ENCODE measurements at regions not wholly inside any gene's neighbourhood (a gene's known extent, or its start where the extent isn't known, plus 50 kb on each side); places are given as distances from the start of the nearest gene placed in this dataset.

- no peak for TF ChIP-seq CTCF (IDR thresholded peaks at IDR 0.05; ENCODE audit: control insufficient read depth, insufficient read depth, low read depth, low read length, missing control alignments)
- H3K4me3 ChIP-seq (ENCODE audit: control insufficient read depth, low read depth, low read length) = no peak overlapping the region
- no peak for DNase-seq (ENCODE audit: low read depth)
Observed at GRCh38 chr19:32197896-32198882, 147.2 kb upstream of the ZNF507 start.

- no peak for DNase-seq (ENCODE audit: low read depth)
- H3K4me3 ChIP-seq (ENCODE audit: control insufficient read depth, low read depth, low read length) = no peak overlapping the region
- no peak for TF ChIP-seq CTCF (IDR thresholded peaks at IDR 0.05; ENCODE audit: control insufficient read depth, insufficient read depth, low read depth, low read length, missing control alignments)
Observed at GRCh38 chr19:32199501-32200040, 145.8 kb upstream of the ZNF507 start.

- H3K4me3 ChIP-seq (ENCODE audit: control insufficient read depth, low read depth, low read length) = no peak overlapping the region
- no peak for TF ChIP-seq CTCF (IDR thresholded peaks at IDR 0.05; ENCODE audit: control insufficient read depth, insufficient read depth, low read depth, low read length, missing control alignments)
- no peak for DNase-seq (ENCODE audit: low read depth)
Observed at GRCh38 chr19:32200312-32201038, 144.9 kb upstream of the ZNF507 start.

- H3K4me3 ChIP-seq (ENCODE audit: control insufficient read depth, low read depth, low read length) = no peak overlapping the region
- no peak for DNase-seq (ENCODE audit: low read depth)
- TF ChIP-seq CTCF (IDR thresholded peaks at IDR 0.05; ENCODE audit: control insufficient read depth, insufficient read depth, low read depth, low read length, missing control alignments) = no peak
Observed at GRCh38 chr19:32201211-32201610, 144.2 kb upstream of the ZNF507 start.

- no peak overlapping the region for H3K4me3 ChIP-seq (ENCODE audit: control insufficient read depth, low read depth, low read length)
- no peak for DNase-seq (ENCODE audit: low read depth)
- no peak for TF ChIP-seq CTCF (IDR thresholded peaks at IDR 0.05; ENCODE audit: control insufficient read depth, insufficient read depth, low read depth, low read length, missing control alignments)
Observed at GRCh38 chr19:32201636-32202051, 143.8 kb upstream of the ZNF507 start.

GRCh38 chr19:32202244-32202643 is 143.2 kb upstream of the ZNF507 start:
- no peak for DNase-seq (ENCODE audit: low read depth)
- H3K4me3 ChIP-seq (ENCODE audit: control insufficient read depth, low read depth, low read length) = no peak overlapping the region
- no peak for TF ChIP-seq CTCF (IDR thresholded peaks at IDR 0.05; ENCODE audit: control insufficient read depth, insufficient read depth, low read depth, low read length, missing control alignments)

Data from AG09309 (cell line).